ENCODE measurements at regions not wholly inside any gene's neighbourhood (a gene's known extent, or its start where the extent isn't known, plus 50 kb on each side); places are given as distances from the start of the nearest gene placed in this dataset.
"Not testable (repeated sequence)": the region's sequence is repeated elsewhere in the genome, so short reads cannot be mapped to it uniquely, and the experiment has no call there.

DNA sequence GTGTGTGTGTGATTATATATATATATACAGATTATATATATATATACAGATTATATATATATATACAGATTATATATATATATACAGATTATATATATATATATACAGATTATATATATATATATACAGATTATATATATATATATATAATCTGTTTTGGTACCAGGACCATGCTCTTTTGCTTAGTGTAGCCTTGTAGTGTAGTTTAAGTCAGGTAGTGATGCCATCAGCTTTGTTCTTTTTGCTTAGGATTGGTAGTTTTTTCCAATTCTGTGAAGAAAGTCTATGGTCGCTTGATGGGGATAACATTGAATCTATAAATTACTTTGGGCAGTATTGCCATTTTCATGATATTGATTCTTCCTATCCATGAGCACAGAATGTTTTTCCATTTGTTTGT lies 318.5 kb upstream of the SETBP1 start:
- not testable (repeated sequence) for DNase-seq

DNA sequence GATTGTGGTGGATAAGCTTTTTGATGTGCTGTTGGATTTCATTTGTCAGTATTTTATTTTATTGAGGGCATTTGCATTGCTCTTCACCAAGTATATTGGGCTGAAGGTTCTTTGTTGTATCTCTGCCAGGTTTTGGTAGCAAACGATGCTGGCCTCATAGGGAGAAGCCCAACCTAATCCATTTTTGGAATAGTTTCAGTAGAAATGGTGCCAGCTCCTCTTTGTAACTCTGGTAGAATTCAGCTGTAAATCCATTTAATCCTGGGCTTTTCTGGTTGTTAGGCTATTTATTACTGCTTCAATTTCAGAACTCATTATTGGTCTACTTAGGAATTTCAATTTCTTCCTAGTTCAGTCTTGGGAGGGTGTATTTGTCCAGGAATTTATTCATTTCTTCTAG lies 309.8 kb upstream of the SETBP1 start:
- no peak for DNase-seq

DNA sequence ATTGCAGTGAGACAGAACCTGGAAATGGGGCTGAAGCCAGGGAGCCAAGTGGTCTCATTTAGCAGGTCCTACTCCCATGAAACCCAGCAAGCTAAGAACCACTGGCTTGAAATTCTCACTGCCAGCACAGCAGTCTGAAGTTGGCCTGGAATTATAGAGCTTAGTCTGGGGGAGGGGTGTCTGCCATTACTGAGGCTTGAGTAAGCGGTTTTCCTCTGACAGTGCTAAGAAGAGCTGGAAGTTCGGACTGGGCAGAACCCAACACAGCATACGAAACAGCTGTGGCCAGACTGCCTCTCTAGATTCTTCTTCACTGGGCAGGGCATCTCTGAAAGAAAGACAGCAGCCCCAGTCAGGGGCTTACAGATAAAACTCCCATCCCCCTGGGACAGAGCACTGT lies 305.7 kb upstream of the SETBP1 start:
- no peak for DNase-seq

DNA sequence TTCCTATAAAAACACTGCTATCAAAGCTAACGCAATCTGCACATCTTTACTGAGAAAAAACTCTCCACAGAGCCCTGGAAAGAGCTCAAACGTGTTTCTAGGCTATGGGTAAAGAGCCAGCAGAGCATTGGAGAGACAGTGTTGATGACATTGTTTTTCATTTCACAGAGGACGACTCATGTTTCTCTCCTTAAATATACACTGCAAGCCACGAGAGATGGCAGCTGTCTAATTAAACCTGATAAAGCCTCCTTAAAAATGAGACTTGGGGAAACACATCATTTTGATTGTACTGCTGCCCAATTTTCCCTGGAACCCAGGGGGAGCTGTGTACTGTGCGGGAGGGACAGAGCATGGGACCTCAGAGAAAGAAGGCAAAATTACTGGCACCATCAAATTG lies 294.3 kb upstream of the SETBP1 start:
- DNase-seq = no peak

DNA sequence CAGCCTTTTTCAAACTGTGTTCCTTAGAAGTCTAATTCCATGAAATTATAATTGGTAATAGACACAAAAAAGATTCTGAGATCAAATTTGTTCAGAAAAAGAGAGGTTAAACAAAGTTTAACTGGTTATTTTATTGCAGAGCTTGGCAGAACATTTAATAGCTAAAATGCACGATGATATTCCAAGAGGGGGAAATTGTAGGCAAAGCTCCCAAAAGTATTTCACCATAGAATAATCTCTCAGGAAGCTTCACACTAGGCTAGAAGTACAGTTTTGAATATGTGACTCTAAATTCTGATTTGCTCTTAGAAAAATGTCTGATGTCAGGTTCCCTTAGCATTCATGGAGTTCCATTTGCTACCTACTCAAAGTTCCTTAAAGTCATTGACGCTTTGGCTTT lies 292.4 kb upstream of the SETBP1 start:
- DNase-seq = no peak

DNA sequence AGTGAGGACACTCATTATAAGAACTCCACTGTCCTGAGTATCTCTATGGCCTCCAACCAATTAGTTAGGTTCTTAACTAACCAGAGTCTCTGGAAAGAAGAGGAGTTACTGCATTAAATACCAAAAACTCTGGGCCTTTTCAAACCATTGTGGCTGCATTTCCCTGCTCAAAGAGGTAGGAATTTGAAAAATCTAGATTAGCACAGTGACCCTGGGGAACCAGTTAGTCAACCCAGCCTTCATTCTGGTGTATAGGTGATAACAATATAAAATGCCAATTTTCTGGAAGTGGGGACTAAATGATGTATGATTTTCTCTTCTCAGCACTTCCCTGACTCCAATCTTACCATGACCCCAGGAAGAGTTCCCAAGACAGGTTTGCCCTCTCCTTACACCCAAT lies 287.8 kb upstream of the SETBP1 start:
- DNase-seq = no peak

DNA sequence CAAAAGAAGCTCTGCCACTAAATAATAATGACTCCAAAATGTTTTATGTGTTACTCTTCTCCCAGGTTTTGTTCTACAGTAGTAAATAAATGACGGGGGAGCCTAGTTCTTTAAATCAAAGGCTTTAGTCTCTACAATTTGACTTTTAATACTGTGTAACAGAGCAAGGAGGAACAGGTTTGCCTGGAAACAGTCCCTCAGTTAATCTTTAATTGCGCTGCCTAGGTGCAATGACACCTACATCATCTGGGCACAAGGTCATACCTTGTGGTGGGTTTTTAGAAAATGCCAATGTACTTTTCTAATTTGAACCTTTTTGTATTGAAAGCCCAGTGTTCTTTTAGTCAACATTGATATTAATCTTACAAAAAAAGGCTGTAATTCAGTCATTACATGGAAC lies 287.3 kb upstream of the SETBP1 start:
- DNase-seq = no peak

DNA sequence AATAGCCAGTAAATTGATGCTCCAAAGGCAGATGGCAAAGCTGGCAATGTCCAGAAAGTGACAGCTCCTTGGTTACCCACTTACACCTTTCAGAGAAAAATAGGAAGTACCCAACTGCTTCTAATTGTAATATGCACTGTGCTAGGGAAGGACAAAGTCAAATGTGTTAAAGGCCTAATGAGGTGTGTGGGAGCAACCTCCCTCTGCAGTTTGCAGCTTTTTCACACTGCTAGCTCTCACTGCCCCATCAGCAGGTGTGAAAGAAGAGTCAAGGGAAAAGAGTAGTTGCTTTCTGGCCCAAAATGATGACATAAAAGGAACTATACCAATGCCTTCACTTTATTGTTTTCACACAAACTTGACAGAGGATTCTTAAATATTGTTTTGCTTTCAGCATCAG lies 284.1 kb upstream of the SETBP1 start:
- no peak for DNase-seq

DNA sequence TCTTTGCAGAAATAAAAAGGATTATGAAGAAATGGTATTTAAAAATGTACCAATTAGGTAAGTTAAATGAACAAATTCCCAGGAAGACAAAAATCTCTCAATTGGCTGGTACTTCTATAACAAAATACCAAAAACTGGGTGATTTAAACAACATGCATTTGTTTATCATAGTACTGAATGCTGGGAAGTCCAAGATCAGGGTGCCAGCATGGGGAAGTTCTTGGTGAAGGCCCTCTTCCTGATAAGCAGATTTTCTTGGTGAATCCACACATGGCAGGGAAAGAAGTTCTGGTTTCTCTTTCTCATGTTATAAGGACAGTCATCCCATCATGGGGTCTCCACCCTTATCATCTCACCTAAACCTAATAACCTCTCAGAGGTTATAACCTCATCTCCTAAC lies 271.6 kb upstream of the SETBP1 start:
- DNase-seq = no peak

DNA sequence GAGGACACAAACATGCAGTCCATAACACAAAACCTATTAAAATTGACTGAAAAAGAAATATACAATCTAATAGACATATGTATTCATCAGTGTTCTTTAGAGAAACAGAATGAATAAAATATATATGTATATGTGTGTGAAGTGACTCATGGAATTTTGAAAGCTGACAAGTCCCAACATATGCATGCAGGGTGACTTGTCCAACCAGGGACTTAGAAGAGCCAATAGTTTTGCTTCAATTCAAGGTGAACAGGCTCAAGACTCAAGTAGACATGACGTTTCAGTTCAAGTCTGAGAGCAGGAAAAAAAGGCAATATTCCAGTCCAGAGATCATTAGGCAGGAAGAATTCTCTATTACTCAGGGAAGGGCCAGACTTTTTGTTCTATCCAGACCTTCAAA lies 271.2 kb upstream of the SETBP1 start:
- DNase-seq = no peak

DNA sequence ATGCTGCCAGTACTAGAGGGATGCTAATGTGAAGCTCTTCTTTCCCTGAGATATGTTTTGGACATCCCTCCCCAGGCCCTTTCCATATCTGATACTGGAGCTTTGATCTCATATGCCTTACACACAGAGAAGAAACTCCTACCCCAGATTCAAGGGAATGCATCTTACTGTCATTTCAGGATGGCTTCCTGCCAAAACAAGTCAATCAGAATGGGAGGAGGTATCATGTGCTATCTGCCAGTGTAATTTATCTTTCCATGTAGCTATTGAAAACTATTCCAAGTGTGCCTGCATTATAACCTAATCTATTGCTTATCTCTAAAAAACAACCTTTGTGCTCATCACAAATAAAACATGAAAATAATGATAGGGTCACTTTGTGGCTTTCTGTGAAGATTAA lies 269.9 kb upstream of the SETBP1 start:
- DNase-seq = no peak

DNA sequence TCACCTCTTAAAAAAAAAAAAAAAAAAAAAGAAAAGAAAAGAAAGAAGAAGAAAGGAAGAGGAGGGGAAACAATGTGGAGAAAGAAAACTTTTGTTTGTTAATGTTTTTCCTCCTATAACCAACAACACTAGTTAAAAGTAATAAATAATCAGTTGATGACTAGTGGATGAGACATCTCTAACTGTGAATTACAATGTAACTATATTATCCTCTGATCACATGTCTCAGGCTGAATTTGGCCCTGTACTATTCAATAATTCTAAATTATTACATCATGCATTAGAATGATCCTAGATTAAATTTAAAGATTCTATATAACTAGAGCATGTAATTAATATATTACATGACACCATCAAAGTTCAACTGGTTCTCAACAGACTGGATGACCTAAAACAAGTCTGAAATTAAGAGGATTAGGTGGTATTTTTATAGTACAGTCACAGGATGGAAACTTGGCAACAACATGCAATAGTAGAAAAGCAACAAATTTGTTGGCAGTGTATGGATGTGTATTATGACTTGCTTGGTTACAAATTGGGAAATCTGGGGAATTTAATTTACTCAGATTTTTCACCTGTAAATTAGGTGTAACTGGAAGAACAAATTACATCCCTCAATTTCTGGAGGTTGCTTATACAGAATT lies 269.3 kb upstream of the SETBP1 start:
- no peak for DNase-seq

DNA sequence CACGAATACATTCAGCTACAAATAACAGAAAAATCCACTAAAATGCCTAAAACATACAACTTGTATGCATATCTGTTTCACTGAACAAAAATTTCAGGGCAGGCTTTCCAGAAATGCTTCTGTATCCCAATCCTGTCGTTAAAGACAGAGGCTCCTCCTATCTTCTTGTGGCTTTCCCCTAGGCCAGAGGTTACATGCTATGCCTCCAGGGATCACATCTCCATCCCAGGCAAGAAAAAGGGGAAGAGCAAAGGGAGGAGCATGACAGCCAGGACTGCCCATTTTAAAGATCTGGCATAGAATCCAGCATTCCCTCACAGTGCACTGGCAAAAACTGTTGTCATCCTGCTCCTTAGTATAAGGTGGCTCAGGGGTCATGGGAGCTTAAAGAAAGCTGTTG lies 268.7 kb upstream of the SETBP1 start:
- DNase-seq = no peak

DNA sequence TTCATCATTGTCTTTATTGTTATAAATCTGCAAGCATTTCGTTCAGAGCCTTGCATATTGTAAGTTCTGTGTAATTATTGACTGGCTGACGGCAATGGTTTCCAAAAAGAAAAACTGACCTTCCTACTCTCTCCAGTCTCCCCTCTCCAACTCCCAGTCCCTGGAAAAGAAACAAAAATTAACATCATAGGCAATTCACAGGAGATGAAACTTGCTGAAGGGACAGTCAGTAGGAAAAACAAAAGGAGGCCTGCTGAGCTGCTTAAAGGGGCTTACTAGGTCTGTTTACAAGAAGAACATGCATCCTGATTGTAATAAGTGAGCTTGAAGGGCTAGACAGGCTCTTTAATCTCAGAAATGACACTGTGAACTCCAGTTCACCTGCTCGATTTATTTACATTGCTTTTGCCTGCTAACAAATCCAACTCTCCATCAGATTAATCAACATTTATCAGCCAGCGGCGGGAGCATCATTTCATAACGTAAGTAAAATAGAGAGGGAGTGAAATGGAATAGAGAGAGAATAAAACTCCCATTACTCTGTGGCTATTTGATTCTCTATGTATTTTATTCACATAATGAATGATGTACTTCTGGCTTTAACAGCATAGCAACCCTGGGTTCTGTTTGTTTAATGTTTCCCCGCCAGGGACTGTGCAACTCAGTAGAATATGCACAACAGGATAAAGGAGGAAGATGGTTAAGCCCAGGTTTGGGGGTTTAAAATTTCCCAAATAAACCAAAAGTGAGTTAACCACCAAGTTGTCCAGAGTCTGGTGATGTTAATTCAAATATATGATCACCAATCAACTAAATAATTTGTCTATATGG lies 256.7 kb upstream of the SETBP1 start:
- DNase-seq = no peak

DNA sequence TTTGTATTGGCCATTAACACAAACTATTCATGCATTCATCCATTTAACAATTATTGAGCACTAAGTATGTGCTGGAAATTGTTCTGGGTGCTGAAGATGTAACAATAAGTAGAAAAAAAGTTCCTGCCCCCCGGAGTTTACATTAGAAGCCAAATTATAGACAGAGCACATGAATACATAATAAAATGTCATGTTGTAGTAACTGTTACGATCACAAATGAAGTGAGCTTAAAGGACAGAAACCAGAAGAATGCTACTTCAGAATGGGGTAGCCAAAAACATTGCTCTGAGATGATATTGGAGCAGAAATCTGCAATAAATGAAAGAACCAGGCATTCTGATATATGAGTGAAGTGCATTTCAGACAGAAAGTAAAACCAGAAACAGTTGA lies 256.0 kb upstream of the SETBP1 start:
- DNase-seq = no peak

DNA sequence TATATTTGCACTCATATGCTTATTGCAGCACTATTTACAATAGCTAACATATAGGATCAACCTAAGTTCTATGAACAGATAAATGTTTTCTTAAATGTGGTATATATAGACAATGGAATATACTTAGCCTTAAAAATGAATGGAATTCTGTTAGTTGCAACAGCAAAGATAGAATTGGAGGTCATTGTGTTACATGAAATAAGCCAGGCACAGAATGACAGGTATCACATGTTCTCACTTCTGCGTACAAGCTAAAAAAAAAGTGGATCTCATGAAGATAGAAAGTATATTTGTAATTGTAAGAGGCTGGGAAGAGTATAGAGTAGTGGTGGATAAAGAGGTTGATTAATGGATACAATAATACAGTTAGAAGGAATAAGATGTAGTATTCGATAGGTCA lies 255.5 kb upstream of the SETBP1 start:
- DNase-seq = no peak

DNA sequence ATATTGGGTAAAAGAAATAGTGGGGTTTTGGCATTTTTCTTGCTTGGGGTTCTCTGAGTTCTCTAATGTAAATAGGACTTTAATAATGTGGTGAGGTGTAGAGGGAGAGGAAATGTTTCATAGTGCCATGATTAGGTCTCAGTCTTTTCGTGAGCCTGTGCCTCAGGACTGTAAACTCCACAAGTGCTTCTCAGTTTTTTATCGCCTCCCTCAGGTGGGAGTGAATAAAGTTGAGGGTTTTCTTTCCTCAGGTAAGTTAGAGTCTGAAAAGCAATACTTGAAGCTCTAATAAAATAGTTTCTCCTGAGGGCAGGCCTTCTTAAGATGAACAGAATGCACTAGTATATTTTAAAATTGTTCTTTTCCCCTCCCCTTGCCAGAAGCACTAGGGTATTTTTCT lies 243.1 kb upstream of the SETBP1 start:
- no peak for DNase-seq

DNA sequence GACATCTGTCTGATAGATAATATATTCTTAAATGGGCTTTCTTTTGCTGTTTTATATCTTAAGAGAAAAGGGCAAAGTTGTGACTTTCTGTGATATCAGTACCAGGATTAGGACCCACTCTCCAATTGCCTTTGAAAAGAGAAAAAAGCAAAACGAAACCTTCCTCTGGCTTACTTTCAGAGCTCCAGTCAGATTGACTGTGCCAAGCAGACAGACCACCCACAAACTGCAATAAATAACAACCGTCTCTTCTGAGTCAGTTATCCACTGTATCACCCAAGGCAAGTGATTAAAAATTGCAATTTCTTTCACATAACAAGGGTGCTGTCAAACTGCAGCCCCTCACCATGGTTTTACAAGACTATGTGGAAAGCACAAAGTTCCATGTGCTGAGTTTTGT lies 230.5 kb upstream of the SETBP1 start:
- DNase-seq = no peak

DNA sequence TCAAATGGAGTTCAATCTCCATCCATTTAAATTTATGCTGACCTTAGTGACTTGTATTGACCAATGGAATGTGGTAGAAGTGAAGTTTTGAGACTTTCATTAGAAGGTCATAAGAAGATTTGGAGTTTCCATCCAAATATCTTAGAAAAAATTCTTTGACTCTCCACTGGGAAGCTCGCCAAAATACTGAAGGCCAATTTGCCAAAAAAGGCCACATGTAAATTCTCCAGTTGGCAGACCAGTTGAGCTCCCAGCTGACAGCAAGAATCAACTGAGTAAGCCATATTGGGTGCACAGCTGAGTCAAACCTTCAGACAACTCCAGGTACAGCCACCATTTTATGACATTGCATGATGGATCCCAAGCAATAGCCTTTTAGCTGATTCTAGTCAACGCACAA lies 228.3 kb upstream of the SETBP1 start:
- no peak for DNase-seq

DNA sequence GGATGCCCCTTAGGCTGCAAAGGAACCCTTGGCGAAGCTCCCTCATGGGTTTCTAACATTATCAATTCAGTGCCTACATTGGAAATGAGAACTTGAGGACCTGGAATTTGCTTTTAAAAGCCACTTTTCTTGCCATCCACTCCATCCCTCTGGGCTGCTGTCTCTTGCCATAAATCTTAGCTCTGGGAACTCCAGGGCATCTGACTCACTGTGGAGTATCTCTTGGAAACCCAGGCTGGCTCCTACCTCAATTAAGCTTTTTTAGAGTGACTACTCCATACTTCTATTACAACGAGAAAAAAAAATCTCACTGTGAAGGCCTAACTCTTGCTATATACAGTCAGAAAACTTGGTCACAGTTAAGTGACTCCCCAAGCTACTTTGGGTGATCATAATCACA lies 227.2 kb upstream of the SETBP1 start:
- DNase-seq = no peak

DNA sequence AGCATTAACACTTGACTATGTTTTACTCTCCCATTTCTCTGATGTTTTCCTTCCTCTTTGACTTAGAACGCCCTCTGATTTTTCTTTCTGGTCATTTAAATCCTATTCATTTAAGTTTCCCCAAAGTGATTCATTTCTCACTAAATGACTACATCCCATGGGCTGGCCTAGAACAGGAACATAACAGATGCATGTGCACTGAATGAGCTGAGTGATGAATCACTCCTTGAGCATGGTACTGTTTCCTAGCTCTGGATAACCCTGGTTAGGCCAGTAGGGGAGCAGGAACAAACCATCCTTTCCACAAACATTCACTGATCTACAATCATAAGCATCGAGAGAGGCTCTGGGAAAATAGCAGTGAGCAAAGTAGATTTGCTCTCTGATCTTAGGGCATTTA lies 221.9 kb upstream of the SETBP1 start:
- no peak for DNase-seq

DNA sequence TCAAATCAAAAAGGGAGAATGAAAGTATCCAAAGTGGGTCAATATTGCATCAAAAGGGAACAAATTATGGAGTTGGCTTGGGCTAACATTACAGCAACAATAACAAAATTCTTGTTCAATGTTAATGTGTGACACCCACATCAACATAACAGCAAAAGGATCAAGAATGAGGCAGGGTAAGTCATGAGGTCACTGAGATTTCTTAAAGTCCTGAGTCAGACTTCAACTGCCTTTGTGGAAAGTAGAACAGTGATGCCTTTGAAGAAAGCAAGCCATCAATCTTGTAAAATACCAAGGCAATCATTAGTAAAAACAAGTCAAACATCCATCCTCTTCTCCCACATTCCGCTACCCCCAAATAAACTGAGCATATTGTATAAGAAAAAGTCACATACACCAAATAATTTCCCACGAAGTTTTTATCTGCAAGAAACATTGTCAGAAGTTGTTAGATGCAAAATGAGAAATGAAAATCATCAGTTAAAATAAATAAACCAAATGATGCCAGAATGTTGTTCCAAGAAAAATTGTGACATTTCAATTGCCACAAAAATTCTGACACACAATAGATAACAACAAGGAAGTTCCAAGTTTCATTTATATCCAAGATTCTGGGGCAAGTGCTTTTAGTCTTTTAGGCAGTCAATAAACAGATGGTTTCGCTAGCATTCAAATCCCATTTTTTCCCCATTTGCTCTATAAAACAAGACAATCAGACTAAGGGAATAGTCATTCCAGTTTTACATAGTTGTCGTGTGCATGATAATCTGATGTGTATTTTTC lies 216.1 kb upstream of the SETBP1 start:
- DNase-seq = no peak

DNA sequence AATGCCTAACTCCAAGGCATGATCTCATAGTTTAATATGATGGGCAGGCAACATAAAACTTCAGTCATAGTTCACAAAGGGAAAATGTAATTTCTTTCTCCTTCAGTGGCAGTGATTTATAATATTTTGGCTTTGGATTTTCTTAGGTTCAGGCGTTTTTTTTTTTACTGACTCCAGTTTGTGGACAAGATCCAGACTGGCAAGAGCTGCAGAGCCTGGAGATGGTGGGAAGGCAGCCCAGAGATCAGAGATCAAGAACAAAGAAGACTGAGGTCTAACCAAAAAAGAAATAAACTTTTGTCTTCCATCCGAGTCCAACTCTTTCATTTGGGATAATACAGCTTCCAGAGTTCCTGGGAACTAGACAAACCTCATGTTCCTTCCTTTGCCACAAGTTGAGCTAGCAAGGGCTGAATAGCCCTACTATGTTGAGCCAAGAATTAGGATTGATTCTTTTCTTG lies 215.3 kb upstream of the SETBP1 start:
- no peak for DNase-seq

DNA sequence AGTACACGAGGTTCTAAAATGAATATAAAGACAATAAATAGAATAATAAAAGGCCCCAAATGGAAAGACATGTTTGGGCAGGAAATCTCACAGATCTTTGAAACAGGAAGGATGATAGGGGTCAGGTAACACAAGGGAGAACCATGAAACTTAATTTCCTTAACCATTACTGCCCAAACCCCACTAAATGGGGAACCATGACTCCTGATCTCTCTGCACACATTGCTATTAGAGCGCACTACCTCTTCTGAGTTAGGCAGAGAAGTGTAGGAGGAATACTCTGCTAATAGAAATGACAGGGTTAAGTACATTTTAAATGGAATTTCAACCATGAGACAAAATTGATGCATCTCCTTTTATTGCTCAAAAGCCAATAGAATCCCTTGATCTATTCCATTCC lies 213.7 kb upstream of the SETBP1 start:
- no peak for DNase-seq

Measured in SIG-M5 (cell line).